ENCODE measurements at regions not wholly inside any gene's neighbourhood (a gene's known extent, or its start where the extent isn't known, plus 50 kb on each side); places are given as distances from the start of the nearest gene placed in this dataset.

DNA sequence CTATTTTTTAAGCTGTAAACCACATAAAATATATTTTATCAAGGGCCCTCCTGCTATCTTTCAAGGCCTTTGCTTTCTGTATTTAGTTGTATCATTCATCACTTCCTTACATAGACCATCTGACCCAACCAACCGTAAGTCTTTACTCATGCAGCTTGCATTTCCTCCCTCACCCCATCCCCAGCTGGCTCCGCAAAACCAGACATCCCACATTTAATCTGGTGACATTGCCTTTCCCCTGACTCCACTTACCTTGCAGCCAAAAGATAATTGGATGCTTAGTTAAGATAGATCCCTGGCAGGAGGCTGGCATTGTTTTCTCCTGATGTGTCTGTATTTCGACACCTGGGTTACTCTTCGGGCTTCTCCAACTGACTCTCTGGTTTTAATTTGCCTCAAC, 183.7 kb upstream of the LDB2 start:
- no peak overlapping the region for H3K4me3 ChIP-seq (replicated peaks; ENCODE audit: low read depth, low read length)
- TF ChIP-seq, protein P1, sequence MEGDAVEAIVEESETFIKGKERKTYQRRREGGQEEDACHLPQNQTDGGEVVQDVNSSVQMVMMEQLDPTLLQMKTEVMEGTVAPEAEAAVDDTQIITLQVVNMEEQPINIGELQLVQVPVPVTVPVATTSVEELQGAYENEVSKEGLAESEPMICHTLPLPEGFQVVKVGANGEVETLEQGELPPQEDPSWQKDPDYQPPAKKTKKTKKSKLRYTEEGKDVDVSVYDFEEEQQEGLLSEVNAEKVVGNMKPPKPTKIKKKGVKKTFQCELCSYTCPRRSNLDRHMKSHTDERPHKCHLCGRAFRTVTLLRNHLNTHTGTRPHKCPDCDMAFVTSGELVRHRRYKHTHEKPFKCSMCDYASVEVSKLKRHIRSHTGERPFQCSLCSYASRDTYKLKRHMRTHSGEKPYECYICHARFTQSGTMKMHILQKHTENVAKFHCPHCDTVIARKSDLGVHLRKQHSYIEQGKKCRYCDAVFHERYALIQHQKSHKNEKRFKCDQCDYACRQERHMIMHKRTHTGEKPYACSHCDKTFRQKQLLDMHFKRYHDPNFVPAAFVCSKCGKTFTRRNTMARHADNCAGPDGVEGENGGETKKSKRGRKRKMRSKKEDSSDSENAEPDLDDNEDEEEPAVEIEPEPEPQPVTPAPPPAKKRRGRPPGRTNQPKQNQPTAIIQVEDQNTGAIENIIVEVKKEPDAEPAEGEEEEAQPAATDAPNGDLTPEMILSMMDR (IDR thresholded peaks at IDR 0.05; ENCODE audit: low read depth, low read length, missing control alignments): no peak
- no peak for DNase-seq (ENCODE audit: extremely low read depth, low read depth)

DNA sequence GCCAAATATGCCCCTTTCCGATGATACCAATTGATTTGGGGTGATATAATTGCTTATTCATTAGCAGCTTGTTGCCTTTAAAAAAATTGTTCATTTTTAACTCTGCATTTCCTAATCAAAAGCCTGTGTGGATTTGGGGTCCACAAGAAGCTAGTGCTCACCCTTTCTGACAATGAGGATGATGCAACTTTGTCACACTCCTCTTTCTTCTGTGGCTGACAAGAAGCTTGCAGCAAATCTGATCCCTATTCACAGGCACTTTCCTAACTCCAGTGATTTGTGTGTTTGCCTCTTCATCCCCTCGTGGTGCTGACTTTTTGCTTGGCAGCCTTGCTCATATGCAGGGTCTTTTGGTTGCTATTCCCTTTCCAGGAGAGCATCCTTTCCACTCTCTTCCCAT, 182.7 kb upstream of the LDB2 start:
- TF ChIP-seq, protein P1 (IDR thresholded peaks at IDR 0.05; ENCODE audit: low read depth, low read length, missing control alignments): no peak
- no peak for DNase-seq (ENCODE audit: extremely low read depth, low read depth)
- H3K4me3 ChIP-seq (replicated peaks; ENCODE audit: low read depth, low read length): no peak overlapping the region

DNA sequence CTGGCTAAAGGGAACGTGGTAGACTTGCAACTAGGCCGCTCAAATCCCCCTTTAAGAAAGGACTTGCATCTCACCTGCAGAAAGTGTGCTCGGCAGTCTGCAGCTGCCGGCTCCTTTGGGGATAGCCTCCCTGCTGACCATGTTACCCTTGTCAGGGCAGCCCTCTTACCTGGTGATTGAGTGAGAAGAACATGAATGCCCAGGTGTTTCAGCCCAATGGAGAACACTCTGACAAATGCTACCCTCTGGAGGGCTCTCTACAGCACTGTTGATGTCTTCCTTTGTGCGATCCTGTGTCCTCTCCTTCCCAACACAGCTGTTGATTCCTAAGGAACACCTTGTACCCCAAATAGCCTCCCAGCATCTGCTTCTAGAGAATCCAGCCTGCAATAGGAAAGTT, 178.7 kb upstream of the LDB2 start:
- H3K4me3 ChIP-seq (replicated peaks; ENCODE audit: low read depth, low read length): no peak overlapping the region
- no peak for DNase-seq (ENCODE audit: extremely low read depth, low read depth)
- TF ChIP-seq, protein P1 (IDR thresholded peaks at IDR 0.05; ENCODE audit: low read depth, low read length, missing control alignments): no peak

DNA sequence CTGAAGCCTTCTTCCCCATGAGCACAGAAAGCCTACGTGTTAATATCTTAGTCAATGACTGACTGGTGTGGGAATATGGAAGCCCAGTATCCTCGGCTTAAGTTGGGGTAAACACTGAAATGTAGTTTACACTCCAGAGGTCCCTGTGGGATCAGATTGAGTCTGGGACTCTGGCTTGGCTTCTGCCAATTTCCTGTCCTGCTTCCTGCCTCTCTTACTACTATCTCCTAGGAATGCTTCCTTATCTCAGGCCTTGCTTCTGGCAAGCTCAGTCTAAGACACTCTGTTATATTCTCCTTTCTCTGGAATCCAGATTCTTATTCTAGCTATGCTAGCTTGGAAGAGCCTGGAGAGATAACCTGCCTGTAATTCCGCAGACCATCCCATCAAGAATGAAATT, 174.0 kb upstream of the LDB2 start:
- TF ChIP-seq, protein P1 (IDR thresholded peaks at IDR 0.05; ENCODE audit: low read depth, low read length, missing control alignments): no peak
- DNase-seq (ENCODE audit: extremely low read depth, low read depth): no peak
- H3K4me3 ChIP-seq (replicated peaks; ENCODE audit: low read depth, low read length): no peak overlapping the region

DNA sequence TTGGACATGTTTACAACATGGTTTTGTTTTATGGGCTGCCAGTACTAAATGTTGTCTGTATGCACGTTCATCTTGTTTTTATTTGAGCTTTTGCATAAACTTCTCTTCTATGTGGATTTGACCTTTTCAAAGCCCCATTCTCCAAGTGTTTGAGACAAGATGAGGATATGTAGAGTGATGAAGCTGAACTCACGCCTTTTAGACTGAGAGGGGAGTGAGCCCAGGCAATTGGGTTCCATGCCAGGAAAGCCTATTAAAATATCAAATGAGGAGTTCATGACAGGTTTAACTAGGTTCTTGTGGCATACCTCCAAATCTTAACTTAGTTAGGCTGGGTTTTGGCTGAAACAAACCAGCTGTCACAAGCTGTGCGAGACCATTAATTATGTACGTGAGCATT, 170.4 kb upstream of the LDB2 start:
- DNase-seq (ENCODE audit: extremely low read depth, low read depth): peak; percentile 69
- no peak overlapping the region for H3K4me3 ChIP-seq (replicated peaks; ENCODE audit: low read depth, low read length)
- TF ChIP-seq, protein P1 (IDR thresholded peaks at IDR 0.05; ENCODE audit: low read depth, low read length, missing control alignments): no peak

DNA sequence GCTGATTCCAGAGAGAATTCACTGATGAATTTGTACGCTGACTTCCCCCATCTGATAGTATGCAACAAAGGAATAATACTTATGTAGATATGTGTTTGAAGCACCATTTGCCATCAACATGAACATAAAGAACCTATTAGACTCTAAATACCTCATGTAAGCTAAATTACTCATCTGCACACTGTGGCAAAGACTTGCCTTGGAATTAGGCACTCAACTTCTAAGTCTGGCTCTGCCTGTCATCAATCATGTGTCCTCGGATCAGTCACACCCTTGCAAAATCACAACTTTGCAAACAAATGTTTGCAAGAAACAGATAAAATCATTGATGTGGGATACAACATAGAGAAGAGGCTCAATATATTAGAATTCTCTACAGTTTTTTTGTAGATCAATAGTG, 169.9 kb upstream of the LDB2 start:
- no peak for DNase-seq (ENCODE audit: extremely low read depth, low read depth)
- TF ChIP-seq, protein P1 (IDR thresholded peaks at IDR 0.05; ENCODE audit: low read depth, low read length, missing control alignments): no peak
- no peak overlapping the region for H3K4me3 ChIP-seq (replicated peaks; ENCODE audit: low read depth, low read length)

DNA sequence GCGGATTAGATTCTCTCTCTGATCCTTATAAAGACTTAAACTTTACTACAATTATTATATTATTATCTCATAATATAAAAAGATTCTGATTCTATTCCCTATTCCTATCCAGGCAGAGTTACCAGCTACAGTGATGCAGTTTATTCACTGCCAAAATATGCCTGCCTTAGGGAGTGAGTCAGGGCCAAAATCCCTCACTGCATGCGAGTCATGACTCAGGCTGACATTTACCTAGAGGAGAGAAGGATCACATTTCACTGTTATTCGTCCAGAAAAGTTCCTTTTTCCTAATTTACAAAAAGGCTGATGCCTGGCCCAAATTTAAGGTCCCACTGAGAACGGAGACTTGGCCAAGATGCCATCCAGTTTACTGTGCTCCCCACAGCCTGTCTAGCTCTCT, 168.5 kb upstream of the LDB2 start:
- H3K4me3 ChIP-seq (replicated peaks; ENCODE audit: low read depth, low read length): no peak overlapping the region
- DNase-seq (ENCODE audit: extremely low read depth, low read depth): peak; percentile 80
- TF ChIP-seq, protein P1 (IDR thresholded peaks at IDR 0.05; ENCODE audit: low read depth, low read length, missing control alignments): no peak

All from HFF-Myc (cell line).